HepG2 (cell line): ENCODE measurements at regions not wholly inside any gene's neighbourhood (a gene's known extent, or its start where the extent isn't known, plus 50 kb on each side); places are given as distances from the start of the nearest gene placed in this dataset.

Experiments
- ATAC-seq: fragments of 200-7000 bp; cut with Tn5 transposase; 3 replicates; pipeline ENCODE4 v1.9.1; 2020; ENCODE audit warnings: mild to moderate bottlenecking, moderate library complexity
- BruUV-seq: library from RNA; stranded (reverse); fragments of 400-500 nt; replicated peaks from 2 replicates; lab custom pipeline; 2021; lab: Mats Ljungman, UMichigan
- CTCF ChIA-PET: fragments of 300-600 bp; formaldehyde crosslinking; extraction: SDS; loops from one replicate; lab custom pipeline; 2021; ENCODE audit warnings: low total read pairs, inconsistent platforms, low intra/inter-chr PET ratio; lab: Yijun Ruan, JAX
- POLR2A ChIA-PET: fragments of 350-600 bp; sonication (Branson Sonifier 250); formaldehyde crosslinking; loops from one replicate; lab custom pipeline; 2020; ENCODE audit warnings: antibody characterized with exemption, inconsistent platforms; lab: Yijun Ruan, JAX
- DNase-seq: peaks from one replicate; pipeline ENCODE4 v3.0.0-alpha.2; 2015; ENCODE audit warnings: low spot score
- FAIRE-seq: peaks from 3 replicates; lab custom pipeline; 2011; peaks lifted over from hg19 to GRCh38; lab: Jason Lieb, UNC
- H2AFZ ChIP-seq: one replicate; pipeline ENCODE4 v1.6.1; 2011; ENCODE audit warnings: low read length, inconsistent platforms
- H3K27ac ChIP-seq: fragments of 300-600 bp; 3 replicates; pipeline ENCODE4 v1.8.0; 2011; ENCODE audit warnings: mixed run types, mild to moderate bottlenecking, mixed read lengths, low read length, inconsistent platforms; ENCODE audit not compliant: insufficient read depth; ENCODE audit errors: extremely low read length
- H3K27me3 ChIP-seq, 2 experiments: fragments of 200-600 bp in 1 of 2; 2 replicates in 1 of 2; 3 replicates in 1 of 2; pipeline versions ENCODE4 v1.6.0 to v1.8.0; 2011; ENCODE audit warnings: low read length in 2 of 2, mild to moderate bottlenecking in 2 of 2, moderate library complexity in 2 of 2, inconsistent platforms in 1 of 2; ENCODE audit not compliant: insufficient read depth in 2 of 2, control insufficient read depth in 1 of 2
- H3K36me3 ChIP-seq, 2 experiments: fragments of 200-600 bp in 1 of 2; replicated peaks in 1 of 2; 2 replicates in 1 of 2; 3 replicates in 1 of 2; pipeline versions ENCODE4 v1.5.1 to v1.8.0; 2011; ENCODE audit warnings: low read length in 2 of 2, inconsistent platforms in 1 of 2; ENCODE audit not compliant: insufficient read depth in 2 of 2, control insufficient read depth in 1 of 2
- H3K4me1 ChIP-seq: 2 replicates; pipeline ENCODE4 v1.5.1; 2012; ENCODE audit warnings: low read length, inconsistent platforms; ENCODE audit not compliant: insufficient read depth
- H3K4me2 ChIP-seq: 2 replicates; pipeline ENCODE4 v1.6.0; 2011; ENCODE audit warnings: low read depth, low read length, inconsistent platforms
- H3K4me3 ChIP-seq, 3 experiments: fragments of 200-600 bp in 1 of 3; sonication (generic), shearing (Covaris generic) in 1 of 3; replicated peaks in 1 of 3; 2 replicates each; pipeline ENCODE4 v1.5.1; 2011 to 2016; ENCODE audit warnings: low read length in 3 of 3, inconsistent platforms in 2 of 3, low read depth in 2 of 3, mild to moderate bottlenecking in 2 of 3, control low read depth in 1 of 3, mixed read lengths in 1 of 3; ENCODE audit not compliant: insufficient read depth in 1 of 3
- H3K79me2 ChIP-seq: one replicate; pipeline ENCODE4 v1.6.1; 2011; ENCODE audit warnings: low read length, inconsistent platforms; ENCODE audit not compliant: insufficient read depth
- H3K9ac ChIP-seq: 2 replicates; pipeline ENCODE4 v1.6.0; 2011; ENCODE audit warnings: mild to moderate bottlenecking, low read depth, low read length, inconsistent platforms; ENCODE audit not compliant: insufficient read depth
- H3K9me3 ChIP-seq: 2 replicates; pipeline ENCODE4 v1.5.1; 2012; ENCODE audit warnings: mild to moderate bottlenecking, low read length
- H4K20me1 ChIP-seq: 2 replicates; pipeline ENCODE4 v1.6.0; 2011; ENCODE audit warnings: inconsistent platforms, mild to moderate bottlenecking, low read length, moderate library complexity; ENCODE audit not compliant: insufficient read depth
- PITX1 ChIP-seq: sonication (generic); formaldehyde crosslinking; IDR thresholded peaks from 2 replicates; pipeline ENCODE4 v1.5.1; 2020; ENCODE audit warnings: mild to moderate bottlenecking, missing genetic modification reagents
- RFXANK ChIP-seq: IDR thresholded peaks from 2 replicates; pipeline ENCODE4 v1.6.1; 2016
- SRY ChIP-seq: sonication (generic); formaldehyde crosslinking; IDR thresholded peaks from 2 replicates; pipeline ENCODE4 v1.8.0; 2022; ENCODE audit warnings: mild to moderate bottlenecking, missing genetic modification reagents
- ZMAT3 ChIP-seq: sonication (generic); formaldehyde crosslinking; conservative IDR thresholded peaks from 2 replicates; pipeline ENCODE4 v1.7.0; 2021; ENCODE audit warnings: missing genetic modification reagents
- ZNF3 ChIP-seq: IDR thresholded peaks from 2 replicates; pipeline ENCODE4 v1.7.0; 2017; ENCODE audit warnings: inconsistent platforms
- ZNF432 ChIP-seq: sonication (generic); formaldehyde crosslinking; IDR thresholded peaks from 2 replicates; pipeline ENCODE4 v1.5.0; 2020; ENCODE audit warnings: missing genetic modification reagents, mild to moderate bottlenecking, borderline replicate concordance
- ZNF451 ChIP-seq: sonication (generic); formaldehyde crosslinking; IDR thresholded peaks from 2 replicates; pipeline ENCODE4 v1.5.0; 2020; ENCODE audit warnings: mild to moderate bottlenecking, missing genetic modification reagents
- ZNF558 ChIP-seq: sonication (generic); formaldehyde crosslinking; IDR thresholded peaks from 2 replicates; pipeline ENCODE4 v1.9.0; 2022; ENCODE audit warnings: mild to moderate bottlenecking, missing genetic modification reagents, borderline replicate concordance
- WGBS: methylation state at CpG from one replicate; pipeline ENCODE4 v1.1.6; 2017; ENCODE audit warnings: low lambda C conversion rate; 5-methylcytosine and 5-hydroxymethylcytosine counted together
- in situ Hi-C: cut with HindIII; loops from 2 replicates; pipeline ENCODE4 v1.10.0; 2017; ENCODE audit warnings: low pct_unique_long_range_greater_than_20kb; ENCODE audit not compliant: extremely low pct_ligation_motif_present
- intact Hi-C: fragments of 100-400 bp; cut with micrococcal nuclease; formaldehyde crosslinking; loops from one replicate; pipeline ENCODE4 v1.10.0; 2022; ENCODE audit not compliant: unreplicated experiment
- TF ChIP-seq, protein P1 (sequence below): sonication (generic); formaldehyde crosslinking; IDR thresholded peaks from 2 replicates; pipeline ENCODE4 v1.4.0; 2020; ENCODE audit warnings: missing genetic modification reagents

DNA sequence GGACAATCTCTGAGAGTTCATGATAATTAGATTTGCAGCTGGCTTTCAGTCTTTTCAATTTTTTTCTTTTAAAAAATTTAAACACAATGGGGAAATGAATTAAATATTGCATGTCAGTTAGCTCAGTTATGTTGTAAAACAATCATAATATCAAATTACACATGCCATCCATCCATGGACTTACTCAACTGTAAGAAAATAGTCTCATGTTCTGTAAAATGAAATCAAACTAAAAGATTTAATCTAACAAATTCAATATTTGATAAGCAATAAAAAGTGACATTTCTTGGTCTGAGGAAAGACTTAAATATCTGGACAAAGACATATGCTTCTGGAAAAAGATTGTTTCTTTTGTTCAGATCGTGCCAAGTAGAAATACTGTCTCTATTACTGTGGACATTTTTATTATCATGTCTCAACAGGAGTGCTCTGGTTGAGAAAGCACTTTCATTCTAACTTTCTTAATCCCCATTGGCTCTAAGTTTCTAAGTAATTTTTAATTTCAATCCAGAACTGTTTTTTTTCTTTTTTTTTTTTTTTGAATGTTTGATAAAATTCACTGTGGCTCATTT is 179.2 kb upstream of the FAM3C start:
- no peak for TF ChIP-seq ZNF3
- no peak for TF ChIP-seq PITX1 (CRISPR knock-in tag)
- TF ChIP-seq RFXANK (CRISPR knock-in tag) = no peak
- no peak for TF ChIP-seq SRY (CRISPR knock-in tag)
- TF ChIP-seq ZNF451 (CRISPR knock-in tag) = no peak
- no peak for TF ChIP-seq ZNF432 (CRISPR knock-in tag)
- TF ChIP-seq, protein P1, sequence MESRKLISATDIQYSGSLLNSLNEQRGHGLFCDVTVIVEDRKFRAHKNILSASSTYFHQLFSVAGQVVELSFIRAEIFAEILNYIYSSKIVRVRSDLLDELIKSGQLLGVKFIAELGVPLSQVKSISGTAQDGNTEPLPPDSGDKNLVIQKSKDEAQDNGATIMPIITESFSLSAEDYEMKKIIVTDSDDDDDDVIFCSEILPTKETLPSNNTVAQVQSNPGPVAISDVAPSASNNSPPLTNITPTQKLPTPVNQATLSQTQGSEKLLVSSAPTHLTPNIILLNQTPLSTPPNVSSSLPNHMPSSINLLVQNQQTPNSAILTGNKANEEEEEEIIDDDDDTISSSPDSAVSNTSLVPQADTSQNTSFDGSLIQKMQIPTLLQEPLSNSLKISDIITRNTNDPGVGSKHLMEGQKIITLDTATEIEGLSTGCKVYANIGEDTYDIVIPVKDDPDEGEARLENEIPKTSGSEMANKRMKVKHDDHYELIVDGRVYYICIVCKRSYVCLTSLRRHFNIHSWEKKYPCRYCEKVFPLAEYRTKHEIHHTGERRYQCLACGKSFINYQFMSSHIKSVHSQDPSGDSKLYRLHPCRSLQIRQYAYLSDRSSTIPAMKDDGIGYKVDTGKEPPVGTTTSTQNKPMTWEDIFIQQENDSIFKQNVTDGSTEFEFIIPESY = no peak
- TF ChIP-seq ZMAT3 (CRISPR knock-in tag) = no peak
- no peak for TF ChIP-seq ZNF558 (CRISPR knock-in tag)
- DNase-seq = no peak
- no peak for ATAC-seq
- FAIRE-seq = no peak
- H3K9me3 ChIP-seq = no peaks in the 10 kb centered on the region
- H3K36me3 ChIP-seq = no peaks in the 10 kb centered on the region
- no peaks in the 10 kb centered on the region for H4K20me1 ChIP-seq
- H3K27ac ChIP-seq = no peak overlapping the region
- H3K4me3 ChIP-seq = no peak overlapping the region
- no peak overlapping the region for H3K4me2 ChIP-seq
- H3K4me1 ChIP-seq = no peaks in the 10 kb centered on the region
- in situ Hi-C loops = no loop called here
- H3K9ac ChIP-seq = no peak overlapping the region
- intact Hi-C loops = no loop called here
- H3K79me2 ChIP-seq = no peaks in the 10 kb centered on the region
- H3K27me3 ChIP-seq = no peaks in the 10 kb centered on the region
- 0% methylated on average over 1 of the region's 1 CpG for WGBS
- POLR2A ChIA-PET = no interaction called here
- H2AFZ ChIP-seq = no peak overlapping the region
- CTCF ChIA-PET = no interaction called here
- BruUV-seq = no TSS peak
